ENCODE measurements at regions not wholly inside any gene's neighbourhood (a gene's known extent, or its start where the extent isn't known, plus 50 kb on each side); places are given as distances from the start of the nearest gene placed in this dataset.
A peak's percentile ranks its signal among the peaks of the same experiment; 100 is the strongest.
"Not testable (repeated sequence)": the region's sequence is repeated elsewhere in the genome, so short reads cannot be mapped to it uniquely, and the experiment has no call there.

GRCh38 chr7:46320956-46321355 lies 399.9 kb upstream of the IGFBP3 start:
- no peak for DNase-seq

GRCh38 chr7:46319841-46320240 lies 398.8 kb upstream of the IGFBP3 start:
- DNase-seq = no peak

GRCh38 chr7:46318276-46318675 lies 397.2 kb upstream of the IGFBP3 start:
- no peak for DNase-seq

- DNase-seq = no peak
Measured at GRCh38 chr7:46317256-46317655, 396.2 kb upstream of the IGFBP3 start.

- DNase-seq = no peak
Measured at GRCh38 chr7:46315891-46316290, 394.8 kb upstream of the IGFBP3 start.

GRCh38 chr7:46301677-46302076 lies 380.6 kb upstream of the IGFBP3 start:
- DNase-seq = no peak

GRCh38 chr7:46297515-46297914 lies 376.4 kb upstream of the IGFBP3 start:
- no peak for DNase-seq

GRCh38 chr7:46296526-46296925 lies 375.5 kb upstream of the IGFBP3 start:
- no peak for DNase-seq

- DNase-seq = no peak
Measured at GRCh38 chr7:46294381-46294780, 373.3 kb upstream of the IGFBP3 start.

- DNase-seq = no peak
Measured at GRCh38 chr7:46292741-46293140, 371.7 kb upstream of the IGFBP3 start.

GRCh38 chr7:46291601-46292150 lies 370.6 kb upstream of the IGFBP3 start:
- DNase-seq = no peak

GRCh38 chr7:46291050-46291438 lies 370.0 kb upstream of the IGFBP3 start:
- peak; percentile 65 for DNase-seq

- peak; percentile 32 for DNase-seq
Measured at GRCh38 chr7:46290374-46291049, 369.4 kb upstream of the IGFBP3 start.

- no peak for DNase-seq
Measured at GRCh38 chr7:46288861-46289260, 367.8 kb upstream of the IGFBP3 start.

GRCh38 chr7:46288010-46288409 lies 366.9 kb upstream of the IGFBP3 start:
- no peak for DNase-seq

GRCh38 chr7:46286957-46287356 lies 365.9 kb upstream of the IGFBP3 start:
- no peak for DNase-seq

GRCh38 chr7:46286356-46286755 lies 365.3 kb upstream of the IGFBP3 start:
- no peak for DNase-seq

GRCh38 chr7:46285878-46286277 lies 364.8 kb upstream of the IGFBP3 start:
- DNase-seq = no peak

GRCh38 chr7:46283852-46284251 lies 362.8 kb upstream of the IGFBP3 start:
- DNase-seq = no peak

- DNase-seq = no peak
Measured at GRCh38 chr7:46282155-46282554, 361.1 kb upstream of the IGFBP3 start.

GRCh38 chr7:46281071-46281470 lies 360.0 kb upstream of the IGFBP3 start:
- DNase-seq = no peak

- DNase-seq = no peak
Measured at GRCh38 chr7:46279290-46279689, 358.2 kb upstream of the IGFBP3 start.

GRCh38 chr7:46264646-46265045 lies 343.6 kb upstream of the IGFBP3 start:
- DNase-seq = no peak

- DNase-seq = not testable (repeated sequence)
Measured at GRCh38 chr7:46261638-46262037, 340.6 kb upstream of the IGFBP3 start.

- no peak for DNase-seq
Measured at GRCh38 chr7:46259947-46260346, 338.9 kb upstream of the IGFBP3 start.
